GM12864 (cell line): ENCODE measurements at regions not wholly inside any gene's neighbourhood (a gene's known extent, or its start where the extent isn't known, plus 50 kb on each side); places are given as distances from the start of the nearest gene placed in this dataset.

ENCODE experiments used
- DNase-seq: peaks from one replicate; pipeline ENCODE4 v3.0.0-alpha.2; 2011; ENCODE audit warnings: low read depth
- H3K4me3 ChIP-seq: 2 replicates; pipeline ENCODE4 v1.5.1; 2011; ENCODE audit warnings: mild to moderate bottlenecking, low read depth, low read length, control low read depth
- CTCF ChIP-seq: IDR thresholded peaks from 2 replicates; pipeline ENCODE4 v1.5.1; 2011; ENCODE audit warnings: low read depth, mild to moderate bottlenecking, moderate library complexity, low read length, control low read depth, inconsistent platforms; ENCODE audit errors: missing control alignments

GRCh38 chr2:12083713-12084419 is 337.4 kb downstream of the LPIN1 start:
- no peak for DNase-seq
- H3K4me3 ChIP-seq = no peak overlapping the region
- TF ChIP-seq CTCF = no peak

- DNase-seq = no peak
- TF ChIP-seq CTCF = no peak
- H3K4me3 ChIP-seq = no peak overlapping the region
Observed at GRCh38 chr2:12087175-12087574, 340.7 kb downstream of the LPIN1 start.

GRCh38 chr2:12087671-12088380 is 341.4 kb downstream of the LPIN1 start:
- no peak for TF ChIP-seq CTCF
- DNase-seq = no peak
- no peak overlapping the region for H3K4me3 ChIP-seq

GRCh38 chr2:12089001-12089400 is 342.6 kb downstream of the LPIN1 start:
- no peak for DNase-seq
- no peak for TF ChIP-seq CTCF
- no peak overlapping the region for H3K4me3 ChIP-seq

- no peak for TF ChIP-seq CTCF
- DNase-seq = no peak
Observed at GRCh38 chr2:12089496-12089895, 343.1 kb downstream of the LPIN1 start.

GRCh38 chr2:12090072-12090471 is 343.6 kb downstream of the LPIN1 start:
- DNase-seq = no peak
- TF ChIP-seq CTCF = no peak
- H3K4me3 ChIP-seq = no peak overlapping the region

More at GRCh38 chr2:12089496-12089895, 343.1 kb downstream of the LPIN1 start:
- no peak overlapping the region for H3K4me3 ChIP-seq
